GM23338 (cell line): ENCODE measurements at regions not wholly inside any gene's neighbourhood (a gene's known extent, or its start where the extent isn't known, plus 50 kb on each side); places are given as distances from the start of the nearest gene placed in this dataset.

Source experiments
- ATAC-seq: fragments of 200-7000 bp; cut with Tn5 transposase; 3 replicates; pipeline ENCODE4 v1.9.1; 2020
- DNase-seq: peaks from one replicate; pipeline ENCODE4 v3.0.0-alpha.2; 2015; ENCODE audit warnings: low spot score
- H2AFZ ChIP-seq: fragments of 200-600 bp; sonication (generic); 2 replicates; pipeline ENCODE4 v1.8.0; 2016; ENCODE audit warnings: antibody characterized with exemption, mild to moderate bottlenecking, moderate library complexity
- H3F3A ChIP-seq: fragments of 200-600 bp; sonication (generic); replicated peaks from 2 replicates; pipeline ENCODE4 v1.8.0; 2017; ENCODE audit warnings: antibody characterized with exemption, mixed run types, low read depth
- H3K27ac ChIP-seq: fragments of 200-600 bp; sonication (generic); 2 replicates; pipeline ENCODE4 v1.6.1; 2016; ENCODE audit warnings: low read depth
- H3K27me3 ChIP-seq: fragments of 200-600 bp; sonication (generic); 2 replicates; pipeline ENCODE4 v1.8.0; 2016; ENCODE audit warnings: mild to moderate bottlenecking, mixed run types, moderate library complexity; ENCODE audit not compliant: insufficient read depth
- H3K36me3 ChIP-seq: fragments of 200-600 bp; sonication (generic); 2 replicates; pipeline ENCODE4 v1.8.0; 2016; ENCODE audit warnings: mild to moderate bottlenecking; ENCODE audit not compliant: insufficient read depth
- H3K4me1 ChIP-seq: fragments of 200-600 bp; sonication (generic); 2 replicates; pipeline ENCODE4 v1.8.0; 2016; ENCODE audit warnings: mild to moderate bottlenecking, moderate library complexity; ENCODE audit not compliant: insufficient read depth
- H3K4me2 ChIP-seq: fragments of 200-600 bp; sonication (generic); 2 replicates; pipeline ENCODE4 v1.7.1; 2017; ENCODE audit warnings: mixed run types
- H3K4me3 ChIP-seq: fragments of 200-600 bp; sonication (generic); 2 replicates; pipeline ENCODE4 v1.6.1; 2016; ENCODE audit warnings: mixed run types
- H3K79me2 ChIP-seq: fragments of 200-600 bp; sonication (generic); replicated peaks from 2 replicates; pipeline ENCODE4 v1.8.0; 2017; ENCODE audit warnings: mild to moderate bottlenecking; ENCODE audit not compliant: insufficient read depth
- H3K9me2 ChIP-seq: fragments of 200-600 bp; sonication (generic); 2 replicates; pipeline ENCODE4 v1.8.0; 2017; ENCODE audit not compliant: insufficient read depth
- H4K20me1 ChIP-seq: fragments of 200-600 bp; sonication (generic); replicated peaks from 2 replicates; pipeline ENCODE4 v1.8.0; 2017; ENCODE audit warnings: mild to moderate bottlenecking; ENCODE audit not compliant: insufficient read depth
- H3K27ac Mint-ChIP-seq: 2 replicates; pipeline ENCODE4 v1.8.0; 2020; ENCODE audit warnings: inconsistent platforms, mild to moderate bottlenecking, moderate library complexity, mixed read lengths
- H3K27me3 Mint-ChIP-seq: 3 replicates; pipeline ENCODE4 v1.8.0; 2022; ENCODE audit warnings: low read depth, mild to moderate bottlenecking, moderate library complexity, mixed read lengths, inconsistent platforms; ENCODE audit not compliant: insufficient read depth, poor library complexity
- H3K36me3 Mint-ChIP-seq: 3 replicates; pipeline ENCODE4 v1.8.0; 2021; ENCODE audit warnings: low read depth, mild to moderate bottlenecking, inconsistent platforms, moderate library complexity, mixed read lengths
- H3K4me1 Mint-ChIP-seq: 3 replicates; pipeline ENCODE4 v1.8.0; 2020; ENCODE audit warnings: mild to moderate bottlenecking, inconsistent platforms, mixed read lengths
- H3K4me3 Mint-ChIP-seq: 3 replicates; pipeline ENCODE4 v1.8.0; 2021; ENCODE audit warnings: moderate library complexity, mild to moderate bottlenecking, inconsistent platforms, mixed read lengths
- H3K9me3 Mint-ChIP-seq: 3 replicates; pipeline ENCODE4 v1.8.0; 2020; ENCODE audit warnings: moderate library complexity, mild to moderate bottlenecking, inconsistent platforms, mixed read lengths
- CREB1 ChIP-seq: fragments of 250-450 bp; sonication (Bioruptor Pico); IDR thresholded peaks from 2 replicates; pipeline ENCODE4 v1.5.0; 2020; ENCODE audit warnings: low read depth, mild to moderate bottlenecking, moderate library complexity
- EZH2 ChIP-seq: fragments of 200-600 bp; sonication (generic); IDR thresholded peaks from one replicate; pipeline ENCODE4 v1.8.0; 2017; ENCODE audit warnings: antibody characterized with exemption, mild to moderate bottlenecking, low read depth; ENCODE audit not compliant: unreplicated experiment
- TF ChIP-seq, protein P1 (sequence below): fragments of 250-450 bp; sonication (Bioruptor Pico); IDR thresholded peaks from 2 replicates; pipeline ENCODE4 v1.5.0; 2020; ENCODE audit warnings: mild to moderate bottlenecking, moderate library complexity
- TF ChIP-seq, protein P2 (sequence below), 2 experiments: fragments of 200-600 bp in 1 of 2; sonication (generic) in 1 of 2; conservative IDR thresholded peaks; 2 replicates each; pipeline versions ENCODE4 v1.5.1 to v1.6.1; 2016 to 2017; ENCODE audit warnings: antibody characterized with exemption in 2 of 2, low read depth in 2 of 2, mild to moderate bottlenecking in 2 of 2, moderate library complexity in 1 of 2

- TF ChIP-seq, protein P1, sequence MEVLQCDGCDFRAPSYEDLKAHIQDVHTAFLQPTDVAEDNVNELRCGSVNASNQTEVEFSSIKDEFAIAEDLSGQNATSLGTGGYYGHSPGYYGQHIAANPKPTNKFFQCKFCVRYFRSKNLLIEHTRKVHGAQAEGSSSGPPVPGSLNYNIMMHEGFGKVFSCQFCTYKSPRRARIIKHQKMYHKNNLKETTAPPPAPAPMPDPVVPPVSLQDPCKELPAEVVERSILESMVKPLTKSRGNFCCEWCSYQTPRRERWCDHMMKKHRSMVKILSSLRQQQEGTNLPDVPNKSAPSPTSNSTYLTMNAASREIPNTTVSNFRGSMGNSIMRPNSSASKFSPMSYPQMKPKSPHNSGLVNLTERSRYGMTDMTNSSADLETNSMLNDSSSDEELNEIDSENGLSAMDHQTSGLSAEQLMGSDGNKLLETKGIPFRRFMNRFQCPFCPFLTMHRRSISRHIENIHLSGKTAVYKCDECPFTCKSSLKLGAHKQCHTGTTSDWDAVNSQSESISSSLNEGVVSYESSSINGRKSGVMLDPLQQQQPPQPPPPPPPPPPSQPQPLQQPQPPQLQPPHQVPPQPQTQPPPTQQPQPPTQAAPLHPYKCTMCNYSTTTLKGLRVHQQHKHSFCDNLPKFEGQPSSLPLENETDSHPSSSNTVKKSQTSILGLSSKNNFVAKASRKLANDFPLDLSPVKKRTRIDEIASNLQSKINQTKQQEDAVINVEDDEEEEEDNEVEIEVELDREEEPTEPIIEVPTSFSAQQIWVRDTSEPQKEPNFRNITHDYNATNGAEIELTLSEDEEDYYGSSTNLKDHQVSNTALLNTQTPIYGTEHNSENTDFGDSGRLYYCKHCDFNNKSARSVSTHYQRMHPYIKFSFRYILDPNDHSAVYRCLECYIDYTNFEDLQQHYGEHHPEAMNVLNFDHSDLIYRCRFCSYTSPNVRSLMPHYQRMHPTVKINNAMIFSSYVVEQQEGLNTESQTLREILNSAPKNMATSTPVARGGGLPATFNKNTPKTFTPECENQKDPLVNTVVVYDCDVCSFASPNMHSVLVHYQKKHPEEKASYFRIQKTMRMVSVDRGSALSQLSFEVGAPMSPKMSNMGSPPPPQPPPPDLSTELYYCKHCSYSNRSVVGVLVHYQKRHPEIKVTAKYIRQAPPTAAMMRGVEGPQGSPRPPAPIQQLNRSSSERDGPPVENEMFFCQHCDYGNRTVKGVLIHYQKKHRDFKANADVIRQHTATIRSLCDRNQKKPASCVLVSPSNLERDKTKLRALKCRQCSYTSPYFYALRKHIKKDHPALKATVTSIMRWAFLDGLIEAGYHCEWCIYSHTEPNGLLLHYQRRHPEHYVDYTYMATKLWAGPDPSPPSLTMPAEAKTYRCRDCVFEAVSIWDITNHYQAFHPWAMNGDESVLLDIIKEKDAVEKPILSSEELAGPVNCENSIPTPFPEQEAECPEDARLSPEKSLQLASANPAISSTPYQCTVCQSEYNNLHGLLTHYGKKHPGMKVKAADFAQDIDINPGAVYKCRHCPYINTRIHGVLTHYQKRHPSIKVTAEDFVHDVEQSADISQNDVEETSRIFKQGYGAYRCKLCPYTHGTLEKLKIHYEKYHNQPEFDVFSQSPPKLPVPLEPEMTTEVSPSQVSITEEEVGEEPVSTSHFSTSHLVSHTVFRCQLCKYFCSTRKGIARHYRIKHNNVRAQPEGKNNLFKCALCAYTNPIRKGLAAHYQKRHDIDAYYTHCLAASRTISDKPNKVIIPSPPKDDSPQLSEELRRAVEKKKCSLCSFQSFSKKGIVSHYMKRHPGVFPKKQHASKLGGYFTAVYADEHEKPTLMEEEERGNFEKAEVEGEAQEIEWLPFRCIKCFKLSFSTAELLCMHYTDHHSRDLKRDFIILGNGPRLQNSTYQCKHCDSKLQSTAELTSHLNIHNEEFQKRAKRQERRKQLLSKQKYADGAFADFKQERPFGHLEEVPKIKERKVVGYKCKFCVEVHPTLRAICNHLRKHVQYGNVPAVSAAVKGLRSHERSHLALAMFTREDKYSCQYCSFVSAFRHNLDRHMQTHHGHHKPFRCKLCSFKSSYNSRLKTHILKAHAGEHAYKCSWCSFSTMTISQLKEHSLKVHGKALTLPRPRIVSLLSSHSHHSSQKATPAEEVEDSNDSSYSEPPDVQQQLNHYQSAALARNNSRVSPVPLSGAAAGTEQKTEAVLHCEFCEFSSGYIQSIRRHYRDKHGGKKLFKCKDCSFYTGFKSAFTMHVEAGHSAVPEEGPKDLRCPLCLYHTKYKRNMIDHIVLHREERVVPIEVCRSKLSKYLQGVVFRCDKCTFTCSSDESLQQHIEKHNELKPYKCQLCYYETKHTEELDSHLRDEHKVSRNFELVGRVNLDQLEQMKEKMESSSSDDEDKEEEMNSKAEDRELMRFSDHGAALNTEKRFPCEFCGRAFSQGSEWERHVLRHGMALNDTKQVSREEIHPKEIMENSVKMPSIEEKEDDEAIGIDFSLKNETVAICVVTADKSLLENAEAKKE (CRISPR knock-in tag) = no peak
- TF ChIP-seq, protein P2, sequence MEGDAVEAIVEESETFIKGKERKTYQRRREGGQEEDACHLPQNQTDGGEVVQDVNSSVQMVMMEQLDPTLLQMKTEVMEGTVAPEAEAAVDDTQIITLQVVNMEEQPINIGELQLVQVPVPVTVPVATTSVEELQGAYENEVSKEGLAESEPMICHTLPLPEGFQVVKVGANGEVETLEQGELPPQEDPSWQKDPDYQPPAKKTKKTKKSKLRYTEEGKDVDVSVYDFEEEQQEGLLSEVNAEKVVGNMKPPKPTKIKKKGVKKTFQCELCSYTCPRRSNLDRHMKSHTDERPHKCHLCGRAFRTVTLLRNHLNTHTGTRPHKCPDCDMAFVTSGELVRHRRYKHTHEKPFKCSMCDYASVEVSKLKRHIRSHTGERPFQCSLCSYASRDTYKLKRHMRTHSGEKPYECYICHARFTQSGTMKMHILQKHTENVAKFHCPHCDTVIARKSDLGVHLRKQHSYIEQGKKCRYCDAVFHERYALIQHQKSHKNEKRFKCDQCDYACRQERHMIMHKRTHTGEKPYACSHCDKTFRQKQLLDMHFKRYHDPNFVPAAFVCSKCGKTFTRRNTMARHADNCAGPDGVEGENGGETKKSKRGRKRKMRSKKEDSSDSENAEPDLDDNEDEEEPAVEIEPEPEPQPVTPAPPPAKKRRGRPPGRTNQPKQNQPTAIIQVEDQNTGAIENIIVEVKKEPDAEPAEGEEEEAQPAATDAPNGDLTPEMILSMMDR (conservative IDR thresholded peaks at IDR 0.05; ENCODE audit: low read depth in 2 of 2) = no peak
These were observed 241.3 kb upstream of the C2CD4B start (continued) for GRCh38 chr15:62406305-62406891.

DNA sequence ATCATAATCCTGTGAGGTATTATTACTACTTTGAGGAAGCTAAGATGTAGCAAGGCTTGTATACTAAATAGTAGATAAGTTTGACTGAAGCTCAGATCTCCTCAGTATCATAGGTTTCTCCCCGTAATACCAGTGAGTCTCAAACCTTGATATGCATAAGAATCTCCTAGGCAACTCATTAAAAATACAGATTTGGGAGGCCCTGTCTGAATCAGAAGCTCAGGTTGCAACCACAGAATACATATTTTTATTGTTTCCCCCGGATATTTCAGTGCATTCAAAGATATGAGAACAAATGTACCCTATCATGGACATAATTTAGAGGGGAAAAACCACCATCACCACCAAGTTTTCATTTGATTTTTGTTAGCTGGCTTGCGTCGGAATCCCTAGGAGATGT, 242.1 kb upstream of the C2CD4B start:
- Histone ChIP-seq H3K4me1 (no peaks in the 10 kb centered on the region), H3K4me2 (no peak overlapping the region), H3K4me3 (no peak overlapping the region), H3K79me2 (peaks cover 24% of the 10 kb centered on the region), H2AFZ (no peak overlapping the region), H3K27me3 (no peaks in the 10 kb centered on the region), H3K36me3 (no peaks in the 10 kb centered on the region), H3K27ac (no peak overlapping the region), H3K9me2 (no peaks in the 10 kb centered on the region), H4K20me1 (peaks cover 16% of the 10 kb centered on the region), H3F3A (no peaks in the 10 kb centered on the region)
- Mint-ChIP-seq H3K27me3 (peaks cover 4% of the 10 kb centered on the region), H3K9me3 (no peaks in the 10 kb centered on the region; the same call in 2 of the 3 replicates), H3K4me1 (peaks cover 14% of the 10 kb centered on the region; the same call in 2 of the 3 replicates), H3K27ac (no peak overlapping the region), H3K36me3 (peaks cover 8% of the 10 kb centered on the region), H3K4me3 (no peak overlapping the region)
- TF ChIP-seq EZH2 (no peak), CREB1 (CRISPR knock-in tag) (no peak)
- DNase-seq (no peak), ATAC-seq (no peak)
